SK-N-MC (cell line): ENCODE measurements at regions not wholly inside any gene's neighbourhood (a gene's known extent, or its start where the extent isn't known, plus 50 kb on each side); places are given as distances from the start of the nearest gene placed in this dataset.

ENCODE experiments used
- EZH2 ChIP-seq: fragments of 200-600 bp; sonication (generic); IDR thresholded peaks from one replicate; pipeline ENCODE4 v1.6.1; 2017; ENCODE audit warnings: antibody characterized with exemption
- POLR2AphosphoS5 ChIP-seq: IDR thresholded peaks from 2 replicates; pipeline ENCODE4 v1.6.1; 2012; ENCODE audit warnings: mild to moderate bottlenecking, low read depth, low read length, borderline replicate concordance

DNA sequence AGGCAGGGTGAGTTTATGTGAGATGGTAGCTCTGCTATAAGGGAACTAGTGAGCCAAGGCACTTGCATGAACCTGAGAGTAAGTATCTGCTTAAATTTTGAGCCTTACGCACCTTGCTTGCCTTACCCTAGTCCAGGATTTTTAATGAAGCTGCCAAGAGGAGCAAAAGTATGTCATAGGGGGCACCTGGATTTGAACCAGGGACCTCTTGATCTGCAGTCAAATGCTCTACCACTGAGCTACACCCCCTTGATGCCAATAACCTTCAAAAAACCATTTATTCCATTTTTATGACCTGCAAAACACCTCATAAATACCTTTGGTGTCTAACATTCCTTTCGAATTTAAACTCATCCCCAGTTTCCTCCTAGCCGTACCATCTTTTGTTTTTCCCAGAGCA, 88.3 kb upstream of the ACP3 start:
- no peak for TF ChIP-seq POLR2AphosphoS5
- TF ChIP-seq EZH2 = no peak
